Caco-2 (cell line): ENCODE measurements at regions not wholly inside any gene's neighbourhood (a gene's known extent, or its start where the extent isn't known, plus 50 kb on each side); places are given as distances from the start of the nearest gene placed in this dataset.

Source experiments
- BruUV-seq: library from RNA; stranded (reverse); fragments of 400-500 nt; replicated peaks from 2 replicates; lab custom pipeline; 2021; lab: Mats Ljungman, UMichigan
- CTCF ChIA-PET: fragments of 300-600 bp; sonication (Branson Sonifier 250); formaldehyde crosslinking; loops from one replicate; lab custom pipeline; 2022; ENCODE audit warnings: antibody characterized with exemption; lab: Charles Lee
- POLR2A ChIA-PET: fragments of 300-600 bp; sonication (Branson Sonifier 250); formaldehyde crosslinking; loops from one replicate; lab custom pipeline; 2022; ENCODE audit warnings: antibody characterized with exemption; lab: Charles Lee
- DNase-seq, 2 experiments: peaks; one replicate each; pipeline versions ENCODE4 v3.0.0 to v3.0.0-alpha.2; 2020 to 2022
- H3K27me3 ChIP-seq: replicated peaks from 2 replicates; pipeline ENCODE4 v1.6.0; 2011; ENCODE audit warnings: low read length; ENCODE audit not compliant: control insufficient read depth, insufficient read depth
- H3K36me3 ChIP-seq: 2 replicates; pipeline ENCODE4 v1.5.1; 2011; ENCODE audit warnings: low read length; ENCODE audit not compliant: control insufficient read depth, insufficient read depth
- H3K4me1 ChIP-seq: fragments of 250-450 bp; sonication (Bioruptor Pico); 2 replicates; pipeline ENCODE4 v1.5.1; 2020; ENCODE audit warnings: mild to moderate bottlenecking
- H3K4me3 ChIP-seq: 2 replicates; pipeline ENCODE4 v1.5.1; 2011; ENCODE audit warnings: low read depth, mild to moderate bottlenecking, control low read depth, low read length
- H3K9me3 ChIP-seq: fragments of 250-450 bp; sonication (Bioruptor Pico); 2 replicates; pipeline ENCODE4 v1.5.1; 2020; ENCODE audit warnings: mild to moderate bottlenecking, moderate library complexity
- H3K27ac Mint-ChIP-seq: one replicate; pipeline ENCODE4 v1.8.0; 2022; ENCODE audit warnings: mixed read lengths; ENCODE audit not compliant: unreplicated experiment
- H3K27me3 Mint-ChIP-seq: one replicate; pipeline ENCODE4 v1.8.0; 2022; ENCODE audit warnings: mixed read lengths; ENCODE audit not compliant: insufficient read depth, unreplicated experiment
- H3K36me3 Mint-ChIP-seq: one replicate; pipeline ENCODE4 v1.8.0; 2022; ENCODE audit warnings: mild to moderate bottlenecking, mixed read lengths; ENCODE audit not compliant: insufficient read depth, unreplicated experiment
- H3K4me1 Mint-ChIP-seq: one replicate; pipeline ENCODE4 v1.8.0; 2022; ENCODE audit warnings: low read depth, mixed read lengths; ENCODE audit not compliant: unreplicated experiment
- H3K4me3 Mint-ChIP-seq: one replicate; pipeline ENCODE4 v1.8.0; 2022; ENCODE audit warnings: mild to moderate bottlenecking, moderate library complexity, mixed read lengths; ENCODE audit not compliant: unreplicated experiment
- H3K9me3 Mint-ChIP-seq: one replicate; pipeline ENCODE4 v1.8.0; 2022; ENCODE audit warnings: mixed read lengths; ENCODE audit not compliant: unreplicated experiment
- CTCF ChIP-seq, 2 experiments: fragments of 200-600 bp in 1 of 2; IDR thresholded peaks; 1 replicate in 1 of 2; 2 replicates in 1 of 2; pipeline versions ENCODE4 v1.5.1 to v1.8.0; 2011 to 2022; ENCODE audit warnings: antibody characterized with exemption in 1 of 2, control low read depth in 1 of 2, inconsistent platforms in 1 of 2, low read depth in 1 of 2, low read length in 1 of 2, mild to moderate bottlenecking in 1 of 2, moderate library complexity in 1 of 2; ENCODE audit not compliant: insufficient read depth in 1 of 2, severe bottlenecking in 1 of 2, unreplicated experiment in 1 of 2
- intact Hi-C: fragments of 100-400 bp; cut with micrococcal nuclease; formaldehyde crosslinking; loops from one replicate; pipeline ENCODE4 v1.10.0; 2022; ENCODE audit not compliant: unreplicated experiment

- BruUV-seq: no TSS peak
- no peaks in the 10 kb centered on the region for H3K4me1 Mint-ChIP-seq
- Histone ChIP-seq H3K4me1 (peaks cover 9% of the 10 kb centered on the region; the same call in 1 of the 2 replicates), H3K27me3 (no peaks in the 10 kb centered on the region), H3K4me3 (no peak overlapping the region), H3K36me3 (no peaks in the 10 kb centered on the region), H3K9me3 (no peaks in the 10 kb centered on the region)
- ChIA-PET POLR2A (no interaction called here), CTCF (no interaction called here)
- H3K36me3 Mint-ChIP-seq: no peaks in the 10 kb centered on the region
- no peak overlapping the region for H3K27ac Mint-ChIP-seq
- no peak overlapping the region for H3K4me3 Mint-ChIP-seq
- peaks cover 13% of the 10 kb centered on the region for H3K9me3 Mint-ChIP-seq
- intact Hi-C loops: no loop called here
- no peak for TF ChIP-seq CTCF (IDR thresholded peaks at IDR 0.05; ENCODE audit: insufficient read depth in 1 of 2, low read depth in 1 of 2, low read length in 1 of 2, severe bottlenecking in 1 of 2, unreplicated experiment in 1 of 2)
- no peaks in the 10 kb centered on the region for H3K27me3 Mint-ChIP-seq
- no peak for DNase-seq
These were observed 134.3 kb upstream of the PIEZO2 start for GRCh38 chr18:11283479-11284161.

GRCh38 chr18:11279461-11279860, 130.1 kb upstream of the PIEZO2 start:
- intact Hi-C loops: no loop called here
- Histone ChIP-seq H3K9me3 (no peaks in the 10 kb centered on the region), H3K4me1 (peaks cover 9% of the 10 kb centered on the region), H3K36me3 (no peaks in the 10 kb centered on the region), H3K27me3 (no peaks in the 10 kb centered on the region), H3K4me3 (no peak overlapping the region)
- no peaks in the 10 kb centered on the region for H3K4me1 Mint-ChIP-seq
- ChIA-PET CTCF (no interaction called here), POLR2A (no interaction called here)
- TF ChIP-seq CTCF (IDR thresholded peaks at IDR 0.05; ENCODE audit: insufficient read depth in 1 of 2, low read depth in 1 of 2, low read length in 1 of 2, severe bottlenecking in 1 of 2, unreplicated experiment in 1 of 2): no peak
- no TSS peak for BruUV-seq
- H3K36me3 Mint-ChIP-seq: no peaks in the 10 kb centered on the region
- H3K27ac Mint-ChIP-seq: no peak overlapping the region
- H3K9me3 Mint-ChIP-seq: peaks cover 19% of the 10 kb centered on the region
- H3K4me3 Mint-ChIP-seq: no peak overlapping the region
- H3K27me3 Mint-ChIP-seq: no peaks in the 10 kb centered on the region
- DNase-seq: no peak

- Mint-ChIP-seq H3K36me3 (no peaks in the 10 kb centered on the region), H3K9me3 (peaks cover 31% of the 10 kb centered on the region), H3K27ac (no peak overlapping the region), H3K4me3 (no peak overlapping the region), H3K4me1 (no peaks in the 10 kb centered on the region), H3K27me3 (no peaks in the 10 kb centered on the region)
- H3K4me3 ChIP-seq: no peak overlapping the region
- no peaks in the 10 kb centered on the region for H3K9me3 ChIP-seq
- ChIA-PET CTCF (no interaction called here), POLR2A (no interaction called here)
- H3K36me3 ChIP-seq: no peaks in the 10 kb centered on the region
- TF ChIP-seq CTCF (IDR thresholded peaks at IDR 0.05; ENCODE audit: insufficient read depth in 1 of 2, low read depth in 1 of 2, low read length in 1 of 2, severe bottlenecking in 1 of 2, unreplicated experiment in 1 of 2): no peak
- DNase-seq: no peak
- H3K27me3 ChIP-seq: no peaks in the 10 kb centered on the region
- intact Hi-C loops: no loop called here
- BruUV-seq: no TSS peak
- H3K4me1 ChIP-seq: peaks cover 18% of the 10 kb centered on the region
These were observed 127.3 kb upstream of the PIEZO2 start for GRCh38 chr18:11276678-11277077.
